ENCODE measurements at regions not wholly inside any gene's neighbourhood (a gene's known extent, or its start where the extent isn't known, plus 50 kb on each side); places are given as distances from the start of the nearest gene placed in this dataset.

- DNase-seq: no peak
- Histone ChIP-seq H2AFZ (no peak overlapping the region), H3K4me1 (ENCODE audit: insufficient read depth) (no peaks in the 10 kb centered on the region), H3K27me3 (replicated peaks; ENCODE audit: insufficient read depth) (peaks cover 5% of the 10 kb centered on the region; the same call in 1 of the 2 replicates), H3K36me3 (ENCODE audit: low read depth) (no peaks in the 10 kb centered on the region), H4K20me1 (ENCODE audit: insufficient read depth) (no peaks in the 10 kb centered on the region), H3K27ac (no peak overlapping the region), H3K79me2 (ENCODE audit: insufficient read depth) (no peaks in the 10 kb centered on the region), H3K4me2 (ENCODE audit: unreplicated experiment) (no peak overlapping the region), H3K4me3 (no peak overlapping the region), H3F3A (ENCODE audit: insufficient read depth) (no peaks in the 10 kb centered on the region), H3K9me2 (ENCODE audit: insufficient read depth) (no peaks in the 10 kb centered on the region), H3K9ac (no peak overlapping the region), H3K9me3 (ENCODE audit: low read depth) (no peaks in the 10 kb centered on the region)
- in situ Hi-C loops (cut with MboI): no loop called here
- TF ChIP-seq EZH2phosphoT487 (IDR thresholded peaks at IDR 0.05; ENCODE audit: insufficient read depth, low read depth) (no peak), EZH2 (IDR thresholded peaks at IDR 0.05; ENCODE audit: insufficient read depth, poor library complexity, severe bottlenecking) (no peak)
- WGBS, 2 experiments (ENCODE audit: low coverage in 1 of 2, low lambda C conversion rate in 2 of 2, missing lambda C conversion rate in 2 of 2): 39 to 47% methylated on average over 23 to 26 of the region's 30 CpGs
These were observed 65.2 kb upstream of the DIO3 start for GRCh38 chr14:101495827-101496775.

GRCh38 chr14:101496776-101497683 lies 64.3 kb upstream of the DIO3 start:
- Histone ChIP-seq H3K79me2 (ENCODE audit: insufficient read depth) (no peaks in the 10 kb centered on the region), H3K27ac (no peak overlapping the region), H3F3A (ENCODE audit: insufficient read depth) (no peaks in the 10 kb centered on the region), H3K9me2 (ENCODE audit: insufficient read depth) (no peaks in the 10 kb centered on the region), H3K4me1 (ENCODE audit: insufficient read depth) (no peaks in the 10 kb centered on the region), H4K20me1 (ENCODE audit: insufficient read depth) (no peaks in the 10 kb centered on the region), H3K27me3 (replicated peaks; ENCODE audit: insufficient read depth) (0 out of 2 replicates have a peak, but pooled peaks cover 5% of the 10 kb centered on the region), H2AFZ (no peak overlapping the region), H3K9ac (no peak overlapping the region), H3K36me3 (ENCODE audit: low read depth) (no peaks in the 10 kb centered on the region), H3K4me3 (no peak overlapping the region), H3K4me2 (ENCODE audit: unreplicated experiment) (no peak overlapping the region), H3K9me3 (ENCODE audit: low read depth) (no peaks in the 10 kb centered on the region)
- in situ Hi-C loops (cut with MboI): no loop called here
- TF ChIP-seq EZH2phosphoT487 (IDR thresholded peaks at IDR 0.05; ENCODE audit: insufficient read depth, low read depth): no peak
- TF ChIP-seq EZH2 (IDR thresholded peaks at IDR 0.05; ENCODE audit: insufficient read depth, poor library complexity, severe bottlenecking): no peak
- no peak for DNase-seq
- 36 to 37% methylated on average over 16 of the region's 16 CpGs for WGBS, 2 experiments (ENCODE audit: low coverage in 1 of 2, low lambda C conversion rate in 2 of 2, missing lambda C conversion rate in 2 of 2)

GRCh38 chr14:101497684-101498525 lies 63.4 kb upstream of the DIO3 start:
- Histone ChIP-seq H3K36me3 (ENCODE audit: low read depth) (no peaks in the 10 kb centered on the region), H2AFZ (no peak overlapping the region), H3K4me1 (ENCODE audit: insufficient read depth) (no peaks in the 10 kb centered on the region), H3K27ac (no peak overlapping the region), H3K27me3 (replicated peaks; ENCODE audit: insufficient read depth) (peaks cover 5% of the 10 kb centered on the region; the same call in 1 of the 2 replicates), H3K4me2 (ENCODE audit: unreplicated experiment) (no peak overlapping the region), H3F3A (ENCODE audit: insufficient read depth) (no peaks in the 10 kb centered on the region), H3K9ac (no peak overlapping the region), H4K20me1 (ENCODE audit: insufficient read depth) (no peaks in the 10 kb centered on the region), H3K79me2 (ENCODE audit: insufficient read depth) (no peaks in the 10 kb centered on the region), H3K9me2 (ENCODE audit: insufficient read depth) (no peaks in the 10 kb centered on the region), H3K9me3 (ENCODE audit: low read depth) (no peaks in the 10 kb centered on the region), H3K4me3 (no peak overlapping the region)
- TF ChIP-seq EZH2phosphoT487 (IDR thresholded peaks at IDR 0.05; ENCODE audit: insufficient read depth, low read depth) (no peak), EZH2 (IDR thresholded peaks at IDR 0.05; ENCODE audit: insufficient read depth, poor library complexity, severe bottlenecking) (no peak)
- 62 to 68% methylated on average over 23 of the region's 23 CpGs for WGBS, 2 experiments (ENCODE audit: low coverage in 1 of 2, low lambda C conversion rate in 2 of 2, missing lambda C conversion rate in 2 of 2)
- no peak for DNase-seq
- in situ Hi-C loops (cut with MboI): no loop called here

DNA sequence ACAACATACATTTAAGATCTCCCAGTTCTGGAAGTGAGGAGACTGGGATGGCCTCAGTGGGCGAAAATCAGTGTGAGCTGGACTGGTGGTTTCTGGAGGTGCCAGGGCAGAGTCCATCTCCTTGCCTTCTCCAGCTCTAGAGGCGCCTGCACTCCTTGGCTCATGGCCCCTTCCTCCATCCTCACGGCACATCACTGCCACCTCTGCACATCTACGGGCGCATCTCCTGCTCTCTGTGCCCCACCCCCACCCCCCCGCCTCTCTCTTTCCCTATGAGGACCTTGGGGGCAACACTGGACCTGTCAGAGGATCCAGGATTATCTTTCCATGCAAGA lies 62.8 kb upstream of the DIO3 start:
- Histone ChIP-seq H3K79me2 (ENCODE audit: insufficient read depth) (no peaks in the 10 kb centered on the region), H3K36me3 (ENCODE audit: low read depth) (no peaks in the 10 kb centered on the region), H2AFZ (no peak overlapping the region), H3K27ac (no peak overlapping the region), H3K9me3 (ENCODE audit: low read depth) (no peaks in the 10 kb centered on the region), H3K27me3 (replicated peaks; ENCODE audit: insufficient read depth) (peaks cover under 1% of the 10 kb centered on the region; the same call in 1 of the 2 replicates), H3K4me1 (ENCODE audit: insufficient read depth) (no peaks in the 10 kb centered on the region), H4K20me1 (ENCODE audit: insufficient read depth) (no peaks in the 10 kb centered on the region), H3K9ac (no peak overlapping the region), H3F3A (ENCODE audit: insufficient read depth) (no peaks in the 10 kb centered on the region), H3K9me2 (ENCODE audit: insufficient read depth) (no peaks in the 10 kb centered on the region), H3K4me2 (ENCODE audit: unreplicated experiment) (no peak overlapping the region), H3K4me3 (no peak overlapping the region)
- no peak for TF ChIP-seq EZH2phosphoT487 (IDR thresholded peaks at IDR 0.05; ENCODE audit: insufficient read depth, low read depth)
- in situ Hi-C loops (cut with MboI): no loop called here
- 64 to 66% methylated on average over 6 of the region's 6 CpGs for WGBS, 2 experiments (ENCODE audit: low coverage in 1 of 2, low lambda C conversion rate in 2 of 2, missing lambda C conversion rate in 2 of 2)
- DNase-seq: no peak
